MM.1S (cell line): ENCODE measurements at regions not wholly inside any gene's neighbourhood (a gene's known extent, or its start where the extent isn't known, plus 50 kb on each side); places are given as distances from the start of the nearest gene placed in this dataset.

Experiments used
- DNase-seq: peaks from one replicate; pipeline ENCODE4 v3.0.0-alpha.2; 2015
- H2AFZ ChIP-seq: fragments of 300-600 bp; sonication (generic); 2 replicates; pipeline ENCODE4 v1.6.0; 2016; ENCODE audit warnings: antibody characterized with exemption, low read length
- H3F3A ChIP-seq: fragments of 300-600 bp; sonication (generic); 2 replicates; pipeline ENCODE4 v1.6.1; 2016; ENCODE audit warnings: mild to moderate bottlenecking, antibody characterized with exemption, low read length, moderate library complexity, mixed read lengths; ENCODE audit not compliant: insufficient read depth
- H3K27ac ChIP-seq: fragments of 300-600 bp; sonication (generic); 2 replicates; pipeline ENCODE4 v1.5.1; 2016; ENCODE audit warnings: mild to moderate bottlenecking, low read length
- H3K27me3 ChIP-seq: fragments of 300-600 bp; sonication (generic); replicated peaks from 2 replicates; pipeline ENCODE4 v1.6.0; 2016; ENCODE audit warnings: low read length; ENCODE audit not compliant: insufficient read depth
- H3K36me3 ChIP-seq: fragments of 300-600 bp; sonication (generic); replicated peaks from 2 replicates; pipeline ENCODE4 v1.6.1; 2016; ENCODE audit warnings: mild to moderate bottlenecking, low read length, mixed read lengths; ENCODE audit not compliant: insufficient read depth
- H3K4me1 ChIP-seq: fragments of 300-600 bp; sonication (generic); 2 replicates; pipeline ENCODE4 v1.6.1; 2016; ENCODE audit warnings: low read length, mixed read lengths
- H3K4me2 ChIP-seq: fragments of 300-600 bp; sonication (generic); 2 replicates; pipeline ENCODE4 v1.6.0; 2016; ENCODE audit warnings: low read depth, low read length
- H3K4me3 ChIP-seq: fragments of 300-600 bp; sonication (generic); 2 replicates; pipeline ENCODE4 v1.5.1; 2016; ENCODE audit warnings: low read length, mixed read lengths
- H3K79me2 ChIP-seq: fragments of 300-600 bp; sonication (generic); 2 replicates; pipeline ENCODE4 v1.6.1; 2016; ENCODE audit warnings: mixed run types, low read length, mixed read lengths
- H3K9ac ChIP-seq: fragments of 300-600 bp; sonication (generic); 2 replicates; pipeline ENCODE4 v1.6.1; 2016; ENCODE audit warnings: low read length, mixed read lengths
- H3K9me2 ChIP-seq: fragments of 300-600 bp; sonication (generic); replicated peaks from 2 replicates; pipeline ENCODE4 v1.6.1; 2016; ENCODE audit warnings: mild to moderate bottlenecking, low read length, mixed read lengths; ENCODE audit not compliant: insufficient read depth
- H3K9me3 ChIP-seq: fragments of 300-600 bp; sonication (generic); replicated peaks from 2 replicates; pipeline ENCODE4 v1.6.1; 2016; ENCODE audit warnings: mild to moderate bottlenecking, low read length, mixed read lengths; ENCODE audit not compliant: insufficient read depth
- H4K20me1 ChIP-seq: fragments of 300-600 bp; sonication (generic); 2 replicates; pipeline ENCODE4 v1.6.1; 2016; ENCODE audit warnings: mild to moderate bottlenecking, low read length, moderate library complexity, mixed read lengths; ENCODE audit not compliant: insufficient read depth
- CTCF ChIP-seq: fragments of 300-600 bp; sonication (generic); IDR thresholded peaks from 2 replicates; pipeline ENCODE4 v1.5.1; 2016; ENCODE audit warnings: antibody characterized with exemption, low read length, mixed read lengths
- EZH2 ChIP-seq: fragments of 300-600 bp; sonication (generic); optimal IDR thresholded peaks from 2 replicates; pipeline ENCODE3; 2017; ENCODE audit warnings: low read depth, mild to moderate bottlenecking, antibody characterized with exemption, low read length, mixed read lengths
- EZH2phosphoT487 ChIP-seq: fragments of 300-600 bp; sonication (generic); IDR thresholded peaks from 2 replicates; pipeline ENCODE4 v1.6.1; 2018; ENCODE audit warnings: antibody characterized with exemption, low read length

- Histone ChIP-seq H3K9me3 (no peaks in the 10 kb centered on the region), H3K27ac (no peak overlapping the region), H3F3A (no peaks in the 10 kb centered on the region), H3K27me3 (no peaks in the 10 kb centered on the region), H3K4me3 (no peak overlapping the region), H4K20me1 (no peaks in the 10 kb centered on the region), H3K9me2 (no peaks in the 10 kb centered on the region), H3K79me2 (no peaks in the 10 kb centered on the region), H3K36me3 (no peaks in the 10 kb centered on the region), H3K4me1 (no peaks in the 10 kb centered on the region), H3K4me2 (no peak overlapping the region), H2AFZ (no peak overlapping the region), H3K9ac (no peak overlapping the region)
- DNase-seq = no peak
- TF ChIP-seq EZH2 = no peak
- TF ChIP-seq CTCF = no peak
- no peak for TF ChIP-seq EZH2phosphoT487
These were observed 867.2 kb upstream of the RAG2 start for GRCh38 chr11:37465221-37465620.

- no peaks in the 10 kb centered on the region for H3K27me3 ChIP-seq
- H3K4me3 ChIP-seq = no peak overlapping the region
- H3K4me1 ChIP-seq = no peaks in the 10 kb centered on the region
- H3K9me3 ChIP-seq = no peaks in the 10 kb centered on the region
- no peaks in the 10 kb centered on the region for H3K9me2 ChIP-seq
- no peak overlapping the region for H2AFZ ChIP-seq
- H3F3A ChIP-seq = no peaks in the 10 kb centered on the region
- H3K36me3 ChIP-seq = no peaks in the 10 kb centered on the region
- H4K20me1 ChIP-seq = no peaks in the 10 kb centered on the region
- no peak overlapping the region for H3K9ac ChIP-seq
- H3K79me2 ChIP-seq = no peaks in the 10 kb centered on the region
- DNase-seq = no peak
- TF ChIP-seq EZH2phosphoT487 (no peak), EZH2 (no peak), CTCF (no peak)
- H3K4me2 ChIP-seq = no peak overlapping the region
- no peak overlapping the region for H3K27ac ChIP-seq
These were observed 861.4 kb upstream of the RAG2 start for GRCh38 chr11:37459456-37459855.

- H3K27ac ChIP-seq = no peak overlapping the region
- DNase-seq = no peak
- H3K9me2 ChIP-seq = no peaks in the 10 kb centered on the region
- no peak overlapping the region for H3K4me2 ChIP-seq
- H2AFZ ChIP-seq = no peak overlapping the region
- H3K4me3 ChIP-seq = no peak overlapping the region
- H4K20me1 ChIP-seq = no peaks in the 10 kb centered on the region
- H3K9ac ChIP-seq = no peak overlapping the region
- no peaks in the 10 kb centered on the region for H3K4me1 ChIP-seq
- no peaks in the 10 kb centered on the region for H3K9me3 ChIP-seq
- no peak for TF ChIP-seq EZH2
- TF ChIP-seq CTCF = no peak
- no peak for TF ChIP-seq EZH2phosphoT487
- no peaks in the 10 kb centered on the region for H3K36me3 ChIP-seq
- H3K79me2 ChIP-seq = no peaks in the 10 kb centered on the region
- no peaks in the 10 kb centered on the region for H3K27me3 ChIP-seq
- no peaks in the 10 kb centered on the region for H3F3A ChIP-seq
These were observed 858.7 kb upstream of the RAG2 start for GRCh38 chr11:37456746-37457145.
